Chondrocyte (in vitro differentiated cells): ENCODE measurements at regions not wholly inside any gene's neighbourhood (a gene's known extent, or its start where the extent isn't known, plus 50 kb on each side); places are given as distances from the start of the nearest gene placed in this dataset.

Source experiments
- DNase-seq: peaks from one replicate; pipeline ENCODE4 v3.0.0; 2021; ENCODE audit warnings: mixed read lengths, low spot score
- H3K27ac Mint-ChIP-seq: one replicate; pipeline ENCODE4 v1.8.0; 2021; ENCODE audit warnings: mild to moderate bottlenecking, moderate library complexity, mixed read lengths; ENCODE audit not compliant: unreplicated experiment
- H3K27me3 Mint-ChIP-seq: 2 replicates; pipeline ENCODE4 v1.8.0; 2021; ENCODE audit warnings: low read depth, mixed read lengths
- H3K36me3 Mint-ChIP-seq: 2 replicates; pipeline ENCODE4 v1.8.0; 2021; ENCODE audit warnings: low read depth, mixed read lengths
- H3K4me1 Mint-ChIP-seq: 2 replicates; pipeline ENCODE4 v1.8.0; 2021; ENCODE audit warnings: low read depth, mild to moderate bottlenecking, mixed read lengths
- H3K4me3 Mint-ChIP-seq: one replicate; pipeline ENCODE4 v1.8.0; 2021; ENCODE audit warnings: mild to moderate bottlenecking, moderate library complexity, mixed read lengths; ENCODE audit not compliant: unreplicated experiment
- H3K9me3 Mint-ChIP-seq: 2 replicates; pipeline ENCODE4 v1.8.0; 2021; ENCODE audit warnings: low read depth, mixed read lengths
- TF ChIP-seq, protein P1 (sequence below): fragments of 200-600 bp; sonication (generic); IDR thresholded peaks from 2 replicates; pipeline ENCODE4 v1.5.0; 2021; ENCODE audit warnings: antibody characterized with exemption, mild to moderate bottlenecking, moderate library complexity

DNA sequence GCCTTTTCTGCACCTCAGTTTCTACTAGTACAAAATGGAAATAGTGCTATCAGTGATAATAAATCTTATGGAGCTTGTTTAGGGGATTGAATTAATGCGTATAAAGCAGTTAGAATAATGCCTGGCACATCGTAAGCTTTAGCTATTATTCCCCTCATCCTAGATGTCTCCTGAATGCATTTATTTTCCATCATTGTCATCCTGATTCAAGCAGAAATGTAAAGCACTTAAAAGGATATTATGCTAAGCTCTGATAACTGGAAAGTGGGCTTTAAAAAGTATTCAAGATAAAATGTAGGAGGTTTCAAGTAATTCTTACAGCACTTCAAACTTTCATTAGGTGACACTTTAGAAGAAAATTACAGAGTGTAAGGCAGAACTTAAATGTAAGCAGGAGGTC is 178.7 kb downstream of the RBM46 start:
- DNase-seq = no peak

DNA sequence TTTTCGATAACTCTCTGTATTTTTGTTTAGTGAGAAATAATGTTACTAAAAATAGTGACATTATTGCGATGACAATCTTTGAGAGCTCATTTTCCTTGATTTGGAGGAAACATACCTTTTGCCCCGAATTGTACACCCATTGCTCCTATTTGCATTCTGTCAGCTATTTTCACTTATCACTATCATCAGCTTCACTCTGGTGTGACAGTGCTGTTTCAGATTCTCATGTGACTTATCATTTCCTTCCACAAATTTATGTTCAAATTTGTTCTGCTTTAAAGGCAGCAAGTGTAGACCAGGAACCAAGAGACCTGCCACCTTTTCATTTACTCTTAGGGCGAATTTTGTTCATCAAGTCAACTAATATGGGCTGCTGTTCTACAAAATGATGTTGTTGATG is 179.4 kb downstream of the RBM46 start:
- Mint-ChIP-seq H3K4me1 (no peaks in the 10 kb centered on the region), H3K27me3 (peaks cover 1% of the 10 kb centered on the region), H3K4me3 (no peak overlapping the region), H3K36me3 (no peaks in the 10 kb centered on the region), H3K27ac (no peak overlapping the region), H3K9me3 (peaks cover 11% of the 10 kb centered on the region)
- no peak for DNase-seq
- TF ChIP-seq, protein P1, sequence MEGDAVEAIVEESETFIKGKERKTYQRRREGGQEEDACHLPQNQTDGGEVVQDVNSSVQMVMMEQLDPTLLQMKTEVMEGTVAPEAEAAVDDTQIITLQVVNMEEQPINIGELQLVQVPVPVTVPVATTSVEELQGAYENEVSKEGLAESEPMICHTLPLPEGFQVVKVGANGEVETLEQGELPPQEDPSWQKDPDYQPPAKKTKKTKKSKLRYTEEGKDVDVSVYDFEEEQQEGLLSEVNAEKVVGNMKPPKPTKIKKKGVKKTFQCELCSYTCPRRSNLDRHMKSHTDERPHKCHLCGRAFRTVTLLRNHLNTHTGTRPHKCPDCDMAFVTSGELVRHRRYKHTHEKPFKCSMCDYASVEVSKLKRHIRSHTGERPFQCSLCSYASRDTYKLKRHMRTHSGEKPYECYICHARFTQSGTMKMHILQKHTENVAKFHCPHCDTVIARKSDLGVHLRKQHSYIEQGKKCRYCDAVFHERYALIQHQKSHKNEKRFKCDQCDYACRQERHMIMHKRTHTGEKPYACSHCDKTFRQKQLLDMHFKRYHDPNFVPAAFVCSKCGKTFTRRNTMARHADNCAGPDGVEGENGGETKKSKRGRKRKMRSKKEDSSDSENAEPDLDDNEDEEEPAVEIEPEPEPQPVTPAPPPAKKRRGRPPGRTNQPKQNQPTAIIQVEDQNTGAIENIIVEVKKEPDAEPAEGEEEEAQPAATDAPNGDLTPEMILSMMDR = no peak

More for the DNA sequence above, 178.7 kb downstream of the RBM46 start:
- H3K4me3 Mint-ChIP-seq = no peak overlapping the region
- TF ChIP-seq, protein P1 = no peak
- no peak overlapping the region for H3K27ac Mint-ChIP-seq
- H3K27me3 Mint-ChIP-seq = peaks cover 1% of the 10 kb centered on the region
- no peaks in the 10 kb centered on the region for H3K36me3 Mint-ChIP-seq
- peaks cover 11% of the 10 kb centered on the region for H3K9me3 Mint-ChIP-seq
- no peaks in the 10 kb centered on the region for H3K4me1 Mint-ChIP-seq

DNA sequence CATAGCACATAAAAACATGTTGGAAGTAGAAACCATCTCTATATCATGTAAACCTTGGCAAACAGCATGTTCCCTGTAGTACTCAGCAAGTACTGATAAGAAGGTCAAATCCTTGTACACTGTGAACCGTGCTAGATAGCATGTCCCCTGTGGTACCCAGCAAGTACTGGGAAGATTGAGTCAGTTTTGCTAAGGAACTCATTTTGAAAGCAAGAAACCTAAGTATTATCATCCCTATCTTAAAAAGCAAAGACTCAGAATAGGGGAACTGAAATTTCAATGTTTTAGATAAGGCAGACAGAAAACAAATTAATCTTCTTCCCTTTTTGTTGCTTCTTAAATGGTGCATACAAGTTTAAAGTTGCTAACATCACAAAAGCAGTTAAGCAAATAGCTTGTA is 180.2 kb downstream of the RBM46 start:
- Mint-ChIP-seq H3K9me3 (peaks cover 11% of the 10 kb centered on the region), H3K4me1 (no peaks in the 10 kb centered on the region), H3K27ac (no peak overlapping the region), H3K27me3 (peaks cover 1% of the 10 kb centered on the region), H3K4me3 (no peak overlapping the region), H3K36me3 (no peaks in the 10 kb centered on the region)
- DNase-seq = no peak
- TF ChIP-seq, protein P1 = no peak

GRCh38 chr4:154973244-154974035 is 192.4 kb downstream of the RBM46 start:
- Mint-ChIP-seq H3K4me3 (no peak overlapping the region), H3K9me3 (no peaks in the 10 kb centered on the region), H3K27ac (no peak overlapping the region), H3K36me3 (no peaks in the 10 kb centered on the region), H3K4me1 (no peaks in the 10 kb centered on the region), H3K27me3 (peaks cover 4% of the 10 kb centered on the region)
- TF ChIP-seq, protein P1 = no peak
- no peak for DNase-seq

- H3K9me3 Mint-ChIP-seq = peaks cover 4% of the 10 kb centered on the region
- H3K36me3 Mint-ChIP-seq = no peaks in the 10 kb centered on the region
- TF ChIP-seq, protein P1 = no peak
- no peaks in the 10 kb centered on the region for H3K4me1 Mint-ChIP-seq
- peaks cover 11% of the 10 kb centered on the region for H3K27me3 Mint-ChIP-seq
- DNase-seq = no peak
- no peak overlapping the region for H3K4me3 Mint-ChIP-seq
- H3K27ac Mint-ChIP-seq = no peak overlapping the region
Measured at GRCh38 chr4:154977228-154977627, 196.2 kb downstream of the RBM46 start.
